Keratinocyte (primary cell): ENCODE measurements at regions not wholly inside any gene's neighbourhood (a gene's known extent, or its start where the extent isn't known, plus 50 kb on each side); places are given as distances from the start of the nearest gene placed in this dataset.

Experiments used
- DNase-seq: peaks from one replicate; pipeline ENCODE4 v3.0.0-alpha.2; 2011; ENCODE audit warnings: low read depth, missing footprints, low spot score
- FAIRE-seq: peaks from 2 replicates; lab custom pipeline; 2011; peaks lifted over from hg19 to GRCh38; lab: Jason Lieb, UNC
- H2AFZ ChIP-seq: 2 replicates; pipeline ENCODE4 v1.6.0; 2012; ENCODE audit warnings: low read length, control low read depth, inconsistent platforms; ENCODE audit not compliant: control insufficient read depth
- H3K27ac ChIP-seq: 2 replicates; pipeline ENCODE4 v1.5.1; 2011; ENCODE audit warnings: low read length; ENCODE audit not compliant: control insufficient read depth, insufficient read depth
- H3K27me3 ChIP-seq: 3 replicates; pipeline ENCODE4 v1.6.0; 2011; ENCODE audit warnings: low read length; ENCODE audit not compliant: control insufficient read depth, insufficient read depth; ENCODE audit errors: extremely low read depth
- H3K36me3 ChIP-seq, 2 experiments: 2 replicates in 1 of 2; 3 replicates in 1 of 2; pipeline ENCODE4 v1.5.1; 2011; ENCODE audit warnings: low read length in 2 of 2, mild to moderate bottlenecking in 1 of 2; ENCODE audit not compliant: control insufficient read depth in 2 of 2, insufficient read depth in 2 of 2; ENCODE audit errors: extremely low read depth in 1 of 2
- H3K4me1 ChIP-seq: 3 replicates; pipeline ENCODE4 v1.5.1; 2011; ENCODE audit warnings: low read length; ENCODE audit not compliant: control insufficient read depth, insufficient read depth; ENCODE audit errors: extremely low read depth
- H3K4me2 ChIP-seq: 3 replicates; pipeline ENCODE4 v1.6.0; 2011; ENCODE audit warnings: low read depth, low read length; ENCODE audit not compliant: control insufficient read depth, insufficient read depth; ENCODE audit errors: extremely low read depth
- H3K4me3 ChIP-seq, 3 experiments: fragments of 200-600 bp in 1 of 3; sonication (generic) in 1 of 3; 2 replicates in 2 of 3; 3 replicates in 1 of 3; pipeline ENCODE4 v1.5.1; 2011 to 2016; ENCODE audit warnings: low read length in 3 of 3, mild to moderate bottlenecking in 3 of 3, control low read depth in 2 of 3, inconsistent platforms in 1 of 3, low read depth in 1 of 3, mixed read lengths in 1 of 3, mixed run types in 1 of 3, moderate library complexity in 1 of 3; ENCODE audit not compliant: control insufficient read depth in 2 of 3, insufficient read depth in 2 of 3; ENCODE audit errors: extremely low read depth in 1 of 3
- H3K79me2 ChIP-seq: 2 replicates; pipeline ENCODE4 v1.6.0; 2012; ENCODE audit warnings: low read length; ENCODE audit not compliant: control insufficient read depth, insufficient read depth
- H3K9ac ChIP-seq: 3 replicates; pipeline ENCODE4 v1.6.0; 2011; ENCODE audit warnings: low read length; ENCODE audit not compliant: control insufficient read depth, insufficient read depth; ENCODE audit errors: extremely low read depth
- H3K9me1 ChIP-seq: 3 replicates; pipeline ENCODE4 v1.6.0; 2011; ENCODE audit warnings: low read length; ENCODE audit not compliant: control insufficient read depth, insufficient read depth; ENCODE audit errors: extremely low read depth
- H3K9me3 ChIP-seq: 2 replicates; pipeline ENCODE4 v1.5.1; 2012; ENCODE audit warnings: low read depth, low read length; ENCODE audit not compliant: control insufficient read depth
- H4K20me1 ChIP-seq: 3 replicates; pipeline ENCODE4 v1.6.0; 2011; ENCODE audit warnings: low read length; ENCODE audit not compliant: control insufficient read depth, insufficient read depth; ENCODE audit errors: extremely low read depth
- EZH2 ChIP-seq: IDR thresholded peaks from one replicate; pipeline ENCODE4 v1.6.1; 2012; ENCODE audit warnings: inconsistent platforms, mild to moderate bottlenecking, low read length, moderate library complexity
- dilution Hi-C: fragments of 300-500 bp; cut with MboI; formaldehyde crosslinking; loops from one replicate; pipeline ENCODE4 v1.7.0; 2020; ENCODE audit warnings: low sequenced_read_pairs; ENCODE audit not compliant: extremely low pct_ligation_motif_present
- TF ChIP-seq, protein P1 (sequence below), 3 experiments: IDR thresholded peaks in 1 of 3; conservative IDR thresholded peaks in 1 of 3; optimal IDR thresholded peaks in 1 of 3; 2 replicates in 2 of 3; 3 replicates in 1 of 3; pipeline versions ENCODE3 to v1.5.1; 2011; ENCODE audit warnings: low read length in 3 of 3, mild to moderate bottlenecking in 3 of 3, moderate library complexity in 2 of 3, control low read depth in 1 of 3, inconsistent platforms in 1 of 3; ENCODE audit not compliant: insufficient read depth in 2 of 3; ENCODE audit errors: extremely low read depth in 1 of 3

DNA sequence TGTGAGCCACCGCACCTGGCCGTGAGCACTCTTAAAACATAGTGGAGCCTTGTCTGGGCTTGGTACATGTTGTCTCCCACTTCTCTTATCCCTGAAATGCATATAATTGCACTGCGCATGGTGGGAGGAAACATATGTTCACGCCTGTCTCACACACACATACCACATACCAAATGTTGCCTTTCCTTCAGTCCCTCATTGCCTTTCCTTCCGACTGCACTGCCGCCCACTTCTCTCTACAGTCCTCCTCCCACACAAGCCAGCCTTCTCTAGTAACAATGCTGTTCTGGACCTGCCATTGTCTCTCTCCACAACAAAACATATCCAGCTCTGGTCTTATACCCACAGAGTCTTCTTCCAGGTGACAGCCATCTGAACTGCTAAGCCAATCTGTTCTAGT, 88.3 kb upstream of the PTHLH start:
- Histone ChIP-seq H3K27ac (no peak overlapping the region), H3K9me1 (no peaks in the 10 kb centered on the region), H3K9ac (no peak overlapping the region), H3K36me3 (no peaks in the 10 kb centered on the region), H3K9me3 (no peaks in the 10 kb centered on the region), H3K4me2 (no peak overlapping the region), H4K20me1 (no peaks in the 10 kb centered on the region), H3K27me3 (no peaks in the 10 kb centered on the region), H3K79me2 (no peaks in the 10 kb centered on the region), H3K4me3 (no peak overlapping the region), H2AFZ (no peak overlapping the region), H3K4me1 (peaks cover 24% of the 10 kb centered on the region)
- TF ChIP-seq, protein P1, sequence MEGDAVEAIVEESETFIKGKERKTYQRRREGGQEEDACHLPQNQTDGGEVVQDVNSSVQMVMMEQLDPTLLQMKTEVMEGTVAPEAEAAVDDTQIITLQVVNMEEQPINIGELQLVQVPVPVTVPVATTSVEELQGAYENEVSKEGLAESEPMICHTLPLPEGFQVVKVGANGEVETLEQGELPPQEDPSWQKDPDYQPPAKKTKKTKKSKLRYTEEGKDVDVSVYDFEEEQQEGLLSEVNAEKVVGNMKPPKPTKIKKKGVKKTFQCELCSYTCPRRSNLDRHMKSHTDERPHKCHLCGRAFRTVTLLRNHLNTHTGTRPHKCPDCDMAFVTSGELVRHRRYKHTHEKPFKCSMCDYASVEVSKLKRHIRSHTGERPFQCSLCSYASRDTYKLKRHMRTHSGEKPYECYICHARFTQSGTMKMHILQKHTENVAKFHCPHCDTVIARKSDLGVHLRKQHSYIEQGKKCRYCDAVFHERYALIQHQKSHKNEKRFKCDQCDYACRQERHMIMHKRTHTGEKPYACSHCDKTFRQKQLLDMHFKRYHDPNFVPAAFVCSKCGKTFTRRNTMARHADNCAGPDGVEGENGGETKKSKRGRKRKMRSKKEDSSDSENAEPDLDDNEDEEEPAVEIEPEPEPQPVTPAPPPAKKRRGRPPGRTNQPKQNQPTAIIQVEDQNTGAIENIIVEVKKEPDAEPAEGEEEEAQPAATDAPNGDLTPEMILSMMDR (optimal IDR thresholded peaks at IDR 0.05 in 1 of 3, IDR thresholded peaks at IDR 0.05 in 1 of 3, conservative IDR thresholded peaks at IDR 0.05 in 1 of 3; ENCODE audit: extremely low read depth in 1 of 3, insufficient read depth in 2 of 3, low read length in 3 of 3), result no peak
- no peak for TF ChIP-seq EZH2
- dilution Hi-C loops, result no loop called here
- FAIRE-seq (no peak), DNase-seq (no peak)

DNA sequence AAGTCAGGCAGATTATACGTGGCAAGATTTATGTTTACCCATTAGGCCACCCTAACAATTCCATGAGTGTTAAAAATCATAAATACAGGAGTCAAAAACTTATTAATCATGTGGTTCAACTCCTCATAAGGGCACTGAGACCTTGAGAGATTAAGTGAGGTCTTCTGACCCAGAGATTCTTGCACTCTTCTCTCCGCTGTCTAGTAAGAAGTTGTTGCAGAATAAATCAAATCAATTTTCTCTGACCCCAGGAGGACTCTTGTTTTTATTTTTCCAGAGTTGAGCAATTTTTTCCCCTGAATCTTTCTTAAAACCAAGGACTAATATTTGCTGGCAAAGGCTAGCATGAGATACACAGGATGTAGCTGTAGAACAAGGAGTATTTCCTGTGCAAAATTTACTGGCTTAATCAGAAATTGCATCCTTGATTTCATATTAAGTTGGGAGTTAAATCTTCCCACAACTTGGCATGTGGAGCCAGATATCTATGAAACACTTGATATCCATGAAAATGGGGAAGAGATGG, 90.9 kb upstream of the PTHLH start:
- Histone ChIP-seq H3K4me2 (no peak overlapping the region), H3K9me1 (no peaks in the 10 kb centered on the region), H3K9me3 (no peaks in the 10 kb centered on the region), H3K9ac (no peak overlapping the region), H3K36me3 (no peaks in the 10 kb centered on the region), H3K79me2 (no peaks in the 10 kb centered on the region), H2AFZ (no peak overlapping the region), H3K27ac (no peak overlapping the region), H3K4me1 (peaks cover 16% of the 10 kb centered on the region), H3K27me3 (no peaks in the 10 kb centered on the region), H3K4me3 (no peak overlapping the region), H4K20me1 (no peaks in the 10 kb centered on the region)
- TF ChIP-seq, protein P1 (optimal IDR thresholded peaks at IDR 0.05 in 1 of 3, IDR thresholded peaks at IDR 0.05 in 1 of 3, conservative IDR thresholded peaks at IDR 0.05 in 1 of 3; ENCODE audit: extremely low read depth in 1 of 3, insufficient read depth in 2 of 3, low read length in 3 of 3), result no peak
- no peak for TF ChIP-seq EZH2
- dilution Hi-C loops, result no loop called here
- DNase-seq (no peak), FAIRE-seq (no peak)
